Hepatocyte (in vitro differentiated cells): ENCODE measurements at regions not wholly inside any gene's neighbourhood (a gene's known extent, or its start where the extent isn't known, plus 50 kb on each side); places are given as distances from the start of the nearest gene placed in this dataset.
A peak's percentile ranks its signal among the peaks of the same experiment; 100 is the strongest.

Experiments
- DNase-seq: peaks from one replicate; pipeline ENCODE4 v3.0.0-alpha.2; 2016; ENCODE audit warnings: low spot score
- H2AFZ ChIP-seq: fragments of 200-600 bp; sonication (generic); 2 replicates; pipeline ENCODE4 v1.6.0; 2016; ENCODE audit warnings: antibody characterized with exemption, mild to moderate bottlenecking
- H3K27ac ChIP-seq: fragments of 200-600 bp; sonication (generic); 2 replicates; pipeline ENCODE4 v1.5.1; 2016; ENCODE audit warnings: mild to moderate bottlenecking
- H3K27me3 ChIP-seq: fragments of 200-600 bp; sonication (generic); 2 replicates; pipeline ENCODE4 v1.6.1; 2016
- H3K36me3 ChIP-seq: fragments of 200-600 bp; sonication (generic); replicated peaks from 2 replicates; pipeline ENCODE4 v1.5.1; 2016; ENCODE audit warnings: low read depth; ENCODE audit not compliant: insufficient read depth
- H3K4me1 ChIP-seq: fragments of 200-600 bp; sonication (generic); 2 replicates; pipeline ENCODE4 v1.5.1; 2016; ENCODE audit warnings: mild to moderate bottlenecking, moderate library complexity; ENCODE audit not compliant: insufficient read depth
- H3K4me2 ChIP-seq: fragments of 200-600 bp; sonication (generic); 2 replicates; pipeline ENCODE4 v1.6.0; 2016
- H3K4me3 ChIP-seq: fragments of 200-600 bp; sonication (generic); 2 replicates; pipeline ENCODE4 v1.5.1; 2016; ENCODE audit warnings: mild to moderate bottlenecking
- H3K79me2 ChIP-seq: fragments of 200-600 bp; sonication (generic); 2 replicates; pipeline ENCODE4 v1.6.0; 2017; ENCODE audit warnings: mild to moderate bottlenecking
- H3K9me2 ChIP-seq: fragments of 200-600 bp; sonication (generic); replicated peaks from 2 replicates; pipeline ENCODE4 v1.6.0; 2017; ENCODE audit warnings: mild to moderate bottlenecking; ENCODE audit not compliant: insufficient read depth
- H3K9me3 ChIP-seq: fragments of 200-600 bp; sonication (generic); 2 replicates; pipeline ENCODE4 v1.5.1; 2016; ENCODE audit warnings: low read depth, mild to moderate bottlenecking
- H4K20me1 ChIP-seq: fragments of 200-600 bp; sonication (generic); 2 replicates; pipeline ENCODE4 v1.6.0; 2016; ENCODE audit warnings: mild to moderate bottlenecking; ENCODE audit not compliant: insufficient read depth, poor library complexity, severe bottlenecking
- CTCF ChIP-seq: fragments of 200-600 bp; sonication (generic); IDR thresholded peaks from 2 replicates; pipeline ENCODE4 v1.5.1; 2016; ENCODE audit warnings: antibody characterized with exemption, mild to moderate bottlenecking; ENCODE audit not compliant: poor library complexity
- EZH2 ChIP-seq: fragments of 200-600 bp; sonication (generic); IDR thresholded peaks from 2 replicates; pipeline ENCODE4 v1.6.1; 2016; ENCODE audit warnings: antibody characterized with exemption, mild to moderate bottlenecking, borderline replicate concordance
- EZH2phosphoT487 ChIP-seq: fragments of 200-600 bp; sonication (generic); IDR thresholded peaks from one replicate; pipeline ENCODE4 v1.6.1; 2018; ENCODE audit warnings: antibody characterized with exemption, mild to moderate bottlenecking, low read depth, moderate library complexity; ENCODE audit not compliant: unreplicated experiment, severe bottlenecking
- WGBS: methylation state at CpG from one replicate; pipeline ENCODE4 v1.1.6; 2016; ENCODE audit warnings: low lambda C conversion rate; ENCODE audit errors: missing lambda C conversion rate; 5-methylcytosine and 5-hydroxymethylcytosine counted together

DNA sequence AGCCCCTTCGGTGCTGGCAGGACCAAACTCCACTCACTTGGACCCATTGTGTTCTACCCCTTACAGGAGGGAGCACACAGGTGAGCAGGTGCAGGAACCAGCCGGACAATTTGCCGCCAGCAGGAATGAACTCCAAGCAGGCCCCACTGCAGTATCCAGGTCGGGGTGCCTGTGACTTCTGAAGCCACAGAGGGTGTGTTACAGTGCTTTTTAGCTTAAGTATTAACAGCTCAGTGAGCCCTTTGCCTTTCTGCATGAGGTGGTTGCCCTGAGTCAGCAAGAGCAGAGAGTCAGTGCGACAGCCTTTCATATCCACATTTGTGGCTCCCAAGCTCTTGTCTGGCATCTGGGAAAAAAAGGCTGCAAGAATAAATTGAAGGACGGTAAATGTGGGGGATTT, 366.6 kb upstream of the LRRC4C start:
- Histone ChIP-seq H3K4me1 (no peaks in the 10 kb centered on the region), H2AFZ (no peak overlapping the region), H3K9me3 (no peaks in the 10 kb centered on the region), H3K79me2 (no peaks in the 10 kb centered on the region), H3K27ac (no peak overlapping the region), H3K4me2 (no peak overlapping the region), H4K20me1 (no peaks in the 10 kb centered on the region), H3K9me2 (no peaks in the 10 kb centered on the region), H3K36me3 (no peaks in the 10 kb centered on the region), H3K4me3 (no peak overlapping the region), H3K27me3 (no peaks in the 10 kb centered on the region)
- peak; percentile 7 for DNase-seq
- WGBS: 76% methylated on average over 6 of the region's 6 CpGs
- no peak for TF ChIP-seq CTCF
- TF ChIP-seq EZH2phosphoT487: no peak
- no peak for TF ChIP-seq EZH2

DNA sequence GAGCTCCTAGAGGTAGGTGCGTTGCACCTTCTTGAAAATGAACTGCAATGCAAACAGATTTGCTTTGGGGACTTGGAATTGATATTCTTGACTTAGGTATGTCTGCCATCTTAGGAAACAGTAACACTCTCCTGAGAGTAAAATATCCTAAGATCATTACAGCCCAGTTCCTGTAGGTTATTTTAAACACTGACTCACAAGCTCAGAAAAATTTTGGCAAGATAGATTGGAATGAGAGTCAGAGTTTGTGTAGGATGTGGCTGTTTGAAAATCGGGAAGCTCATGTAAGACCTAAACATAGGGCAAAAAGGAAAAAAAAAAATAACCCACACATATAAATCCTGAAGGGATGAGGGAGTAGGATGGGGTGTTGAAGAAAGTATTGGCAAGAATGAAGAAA, 377.0 kb upstream of the LRRC4C start:
- no peaks in the 10 kb centered on the region for H3K9me3 ChIP-seq
- no peak overlapping the region for H2AFZ ChIP-seq
- no peaks in the 10 kb centered on the region for H4K20me1 ChIP-seq
- H3K9me2 ChIP-seq: no peaks in the 10 kb centered on the region
- TF ChIP-seq EZH2: no peak
- H3K27ac ChIP-seq: no peak overlapping the region
- no peak overlapping the region for H3K4me2 ChIP-seq
- H3K36me3 ChIP-seq: no peaks in the 10 kb centered on the region
- no peak for DNase-seq
- no peaks in the 10 kb centered on the region for H3K79me2 ChIP-seq
- H3K27me3 ChIP-seq: no peaks in the 10 kb centered on the region
- no peak overlapping the region for H3K4me3 ChIP-seq
- whole genome bisulfite sequencing: 88% methylated on average over 2 of the region's 2 CpGs
- H3K4me1 ChIP-seq: no peaks in the 10 kb centered on the region

GRCh38 chr11:41842673-41843072, 383.2 kb upstream of the LRRC4C start:
- Histone ChIP-seq H3K36me3 (no peaks in the 10 kb centered on the region), H3K4me2 (no peak overlapping the region), H2AFZ (no peak overlapping the region), H3K9me2 (no peaks in the 10 kb centered on the region), H3K4me3 (no peak overlapping the region), H3K27ac (no peak overlapping the region), H4K20me1 (no peaks in the 10 kb centered on the region), H3K9me3 (no peaks in the 10 kb centered on the region), H3K4me1 (no peaks in the 10 kb centered on the region), H3K27me3 (no peaks in the 10 kb centered on the region), H3K79me2 (no peaks in the 10 kb centered on the region)
- no peak for DNase-seq
- WGBS: 77% methylated on average over 8 of the region's 8 CpGs
- TF ChIP-seq EZH2 (no peak), EZH2phosphoT487 (no peak), CTCF (no peak)

GRCh38 chr11:41845066-41845465, 385.6 kb upstream of the LRRC4C start:
- no peaks in the 10 kb centered on the region for H3K79me2 ChIP-seq
- H3K4me3 ChIP-seq: no peak overlapping the region
- H4K20me1 ChIP-seq: no peaks in the 10 kb centered on the region
- H3K9me3 ChIP-seq: no peaks in the 10 kb centered on the region
- WGBS: 56% methylated on average over 3 of the region's 3 CpGs
- no peaks in the 10 kb centered on the region for H3K4me1 ChIP-seq
- no peaks in the 10 kb centered on the region for H3K9me2 ChIP-seq
- no peaks in the 10 kb centered on the region for H3K36me3 ChIP-seq
- no peaks in the 10 kb centered on the region for H3K27me3 ChIP-seq
- no peak overlapping the region for H3K4me2 ChIP-seq
- H2AFZ ChIP-seq: no peak overlapping the region
- H3K27ac ChIP-seq: no peak overlapping the region
- DNase-seq: no peak
- TF ChIP-seq EZH2phosphoT487 (no peak), CTCF (no peak), EZH2 (no peak)
